ENCODE measurements at regions not wholly inside any gene's neighbourhood (a gene's known extent, or its start where the extent isn't known, plus 50 kb on each side); places are given as distances from the start of the nearest gene placed in this dataset.

DNA sequence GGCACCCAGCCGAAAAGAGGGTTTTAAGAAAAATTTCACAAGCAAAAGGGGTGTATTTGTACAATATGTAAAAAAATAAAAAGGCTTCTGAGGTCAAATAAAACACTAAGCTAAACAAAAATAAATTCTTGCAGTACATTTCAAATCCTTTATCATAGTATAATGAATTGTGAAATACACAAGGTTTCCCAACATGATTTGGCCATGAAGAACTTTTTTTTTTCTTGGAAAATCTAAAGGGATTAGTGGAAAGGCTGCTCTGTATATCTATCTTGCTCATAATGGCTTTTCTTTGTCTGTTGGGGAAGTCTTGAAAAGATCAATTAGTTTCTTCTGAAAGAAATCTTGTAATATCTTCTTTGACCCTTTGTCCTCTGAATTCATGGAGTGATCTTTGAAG is 593.4 kb downstream of the PLPP3 start:
- TF ChIP-seq, protein P1, sequence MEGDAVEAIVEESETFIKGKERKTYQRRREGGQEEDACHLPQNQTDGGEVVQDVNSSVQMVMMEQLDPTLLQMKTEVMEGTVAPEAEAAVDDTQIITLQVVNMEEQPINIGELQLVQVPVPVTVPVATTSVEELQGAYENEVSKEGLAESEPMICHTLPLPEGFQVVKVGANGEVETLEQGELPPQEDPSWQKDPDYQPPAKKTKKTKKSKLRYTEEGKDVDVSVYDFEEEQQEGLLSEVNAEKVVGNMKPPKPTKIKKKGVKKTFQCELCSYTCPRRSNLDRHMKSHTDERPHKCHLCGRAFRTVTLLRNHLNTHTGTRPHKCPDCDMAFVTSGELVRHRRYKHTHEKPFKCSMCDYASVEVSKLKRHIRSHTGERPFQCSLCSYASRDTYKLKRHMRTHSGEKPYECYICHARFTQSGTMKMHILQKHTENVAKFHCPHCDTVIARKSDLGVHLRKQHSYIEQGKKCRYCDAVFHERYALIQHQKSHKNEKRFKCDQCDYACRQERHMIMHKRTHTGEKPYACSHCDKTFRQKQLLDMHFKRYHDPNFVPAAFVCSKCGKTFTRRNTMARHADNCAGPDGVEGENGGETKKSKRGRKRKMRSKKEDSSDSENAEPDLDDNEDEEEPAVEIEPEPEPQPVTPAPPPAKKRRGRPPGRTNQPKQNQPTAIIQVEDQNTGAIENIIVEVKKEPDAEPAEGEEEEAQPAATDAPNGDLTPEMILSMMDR (conservative IDR thresholded peaks at IDR 0.05; ENCODE audit: low read length) = no peak
- TF ChIP-seq EZH2phosphoT487 (IDR thresholded peaks at IDR 0.05; ENCODE audit: borderline replicate concordance) = no peak

Data from Loucy (cell line).